CD4-positive, alpha-beta T cell treated with Interleukin-6 for 4 hours (primary cell): ENCODE measurements at regions not wholly inside any gene's neighbourhood (a gene's known extent, or its start where the extent isn't known, plus 50 kb on each side); places are given as distances from the start of the nearest gene placed in this dataset.
"Not testable (repeated sequence)": the region's sequence is repeated elsewhere in the genome, so short reads cannot be mapped to it uniquely, and the experiment has no call there.

Experiments
- DNase-seq: peaks from one replicate; pipeline ENCODE4 v3.0.0-alpha.2; 2020; ENCODE audit warnings: mixed read lengths

DNA sequence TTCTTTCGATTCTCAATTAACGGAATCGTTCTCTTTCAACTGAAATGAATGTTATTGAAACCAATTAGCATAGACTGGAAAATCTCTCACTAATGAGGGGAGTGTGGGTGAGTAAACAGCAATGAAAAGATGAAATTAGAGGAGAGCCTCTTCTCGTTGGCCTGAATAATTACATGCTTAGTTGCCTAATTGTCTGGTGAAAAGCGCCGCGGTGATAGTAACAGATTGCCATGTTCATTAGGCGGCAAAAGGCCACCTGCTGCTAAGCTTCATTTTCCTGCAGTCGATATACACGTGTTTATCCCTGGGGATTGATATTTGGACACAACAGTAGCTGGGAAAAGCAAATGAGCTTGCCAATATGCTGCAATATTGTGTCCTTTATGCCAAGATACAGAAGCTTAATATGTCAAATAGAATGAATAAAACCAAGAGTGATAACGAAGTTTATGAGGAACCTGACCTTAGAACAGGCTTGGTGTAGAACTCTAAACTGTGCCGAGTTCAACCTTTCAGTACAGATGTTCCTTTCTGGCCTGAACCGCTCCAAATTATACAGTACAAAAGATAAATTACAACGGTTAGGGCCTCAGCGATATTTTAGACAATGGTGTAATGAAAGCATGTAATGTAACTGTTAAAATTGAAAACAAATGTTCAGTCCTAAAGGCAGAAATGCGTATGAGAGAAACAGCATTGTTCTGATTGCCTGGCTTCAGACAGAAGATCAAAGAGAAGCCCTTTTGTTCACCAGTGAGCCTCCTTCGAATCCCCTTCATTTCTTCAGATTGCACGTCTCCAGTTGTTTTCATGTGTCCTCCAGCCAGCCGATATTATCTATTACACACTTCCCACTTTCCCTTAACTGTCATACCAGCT, 185.2 kb downstream of the SHOX2 start:
- no peak for DNase-seq

- DNase-seq = no peak
Observed at GRCh38 chr3:157919319-157919887, 186.8 kb downstream of the SHOX2 start.

DNA sequence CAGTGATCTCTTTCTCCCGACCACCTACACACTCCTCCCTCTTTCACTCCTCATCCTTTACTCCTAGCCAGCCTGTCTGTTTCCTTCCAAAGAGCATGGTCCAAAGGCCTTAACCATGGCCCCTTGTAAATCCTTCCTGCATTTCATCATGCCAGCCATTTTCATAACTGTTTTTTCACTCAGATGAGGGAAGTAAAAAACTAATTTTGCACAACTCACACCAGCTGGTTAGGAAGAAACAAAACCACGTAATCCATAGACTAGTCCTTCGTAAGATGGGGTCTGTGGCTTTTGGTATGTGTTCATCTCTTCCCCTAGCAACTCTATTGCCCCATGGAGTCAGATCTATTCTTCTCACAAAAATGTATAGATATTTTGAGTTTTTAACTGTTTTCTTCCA, 187.8 kb downstream of the SHOX2 start:
- no peak for DNase-seq

- DNase-seq = no peak
Observed at GRCh38 chr3:157916672-157917071, 189.5 kb downstream of the SHOX2 start.

DNA sequence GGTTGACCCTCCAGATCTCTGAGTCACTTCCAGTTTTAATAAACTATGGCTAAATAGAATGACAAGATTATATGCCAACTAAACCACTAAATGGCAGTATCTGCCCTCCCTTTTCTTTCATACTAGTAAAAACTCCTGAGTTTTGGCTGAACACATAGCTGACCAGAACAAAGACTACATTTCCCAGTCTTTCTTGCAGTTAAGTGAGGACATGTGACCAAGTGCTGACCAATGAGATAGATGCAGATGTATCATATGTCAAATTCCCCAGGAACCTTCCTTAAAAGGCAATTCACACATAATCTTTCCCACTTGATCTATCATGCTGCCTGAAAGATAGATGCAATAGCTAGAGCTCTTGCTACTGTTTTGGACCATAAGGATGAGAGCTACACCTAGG, 191.3 kb downstream of the SHOX2 start:
- no peak for DNase-seq

DNA sequence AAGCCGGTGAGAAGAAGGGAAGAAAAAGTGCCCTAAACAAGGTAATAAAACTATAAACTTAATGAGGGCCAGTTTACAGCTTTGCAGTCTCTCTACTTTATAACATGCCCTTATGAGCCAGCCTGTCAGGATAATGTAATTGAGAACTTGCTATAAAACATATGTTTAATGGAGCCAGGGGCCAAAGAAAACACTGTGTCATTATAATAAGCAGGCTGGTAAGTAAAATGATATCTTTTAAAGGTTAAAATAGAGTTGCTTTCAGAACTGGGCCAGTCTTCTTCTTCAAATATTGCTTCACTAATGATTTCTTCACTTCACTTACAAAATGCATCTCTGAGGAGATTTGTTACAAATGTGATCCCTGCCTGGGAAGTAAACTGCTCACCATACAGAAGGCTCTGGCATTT, 192.5 kb downstream of the SHOX2 start:
- no peak for DNase-seq

GRCh38 chr3:157912514-157913451, 193.4 kb downstream of the SHOX2 start:
- DNase-seq = no peak

DNA sequence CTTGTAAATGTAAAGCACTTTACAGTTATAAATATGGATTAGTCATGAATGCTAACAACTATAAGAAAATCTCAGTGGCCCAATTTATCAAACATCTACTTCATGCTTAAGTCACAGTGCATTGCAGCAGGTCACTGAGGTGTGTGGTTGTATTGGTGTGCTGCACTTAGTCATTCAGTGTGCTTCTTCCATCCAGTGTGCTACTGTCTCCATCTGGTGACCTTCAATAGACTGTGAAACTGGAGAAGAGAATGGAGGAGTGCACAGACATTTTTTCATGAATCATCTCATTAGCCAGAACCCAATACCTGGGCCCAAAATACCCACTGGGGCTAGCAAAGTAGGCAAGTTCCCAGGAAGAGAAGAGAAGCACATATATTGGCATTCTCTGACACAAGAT, 199.6 kb downstream of the SHOX2 start:
- DNase-seq = no peak

- no peak for DNase-seq
Observed at GRCh38 chr3:157905885-157906284, 200.3 kb downstream of the SHOX2 start.

DNA sequence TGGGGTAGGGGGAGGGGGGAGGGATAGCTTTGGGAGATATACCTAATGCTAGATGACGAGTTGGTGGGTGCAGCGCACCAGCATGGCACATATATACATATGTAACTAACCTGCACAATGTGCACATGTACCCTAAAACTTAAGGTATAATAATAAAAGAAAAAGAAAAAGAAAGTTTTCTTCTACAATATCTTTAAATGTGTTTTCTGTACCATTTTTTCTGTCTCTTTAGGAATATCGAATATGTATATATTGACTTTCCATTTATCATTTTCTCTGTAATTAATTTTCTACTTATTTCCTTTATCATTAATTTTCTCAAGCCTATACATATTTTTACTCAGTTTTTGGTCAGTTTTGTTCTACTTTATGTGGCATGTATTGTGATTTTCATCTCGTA, 203.5 kb downstream of the SHOX2 start:
- DNase-seq = not testable (repeated sequence)

- no peak for DNase-seq
Observed at GRCh38 chr3:157888040-157888439, 218.2 kb downstream of the SHOX2 start.

DNA sequence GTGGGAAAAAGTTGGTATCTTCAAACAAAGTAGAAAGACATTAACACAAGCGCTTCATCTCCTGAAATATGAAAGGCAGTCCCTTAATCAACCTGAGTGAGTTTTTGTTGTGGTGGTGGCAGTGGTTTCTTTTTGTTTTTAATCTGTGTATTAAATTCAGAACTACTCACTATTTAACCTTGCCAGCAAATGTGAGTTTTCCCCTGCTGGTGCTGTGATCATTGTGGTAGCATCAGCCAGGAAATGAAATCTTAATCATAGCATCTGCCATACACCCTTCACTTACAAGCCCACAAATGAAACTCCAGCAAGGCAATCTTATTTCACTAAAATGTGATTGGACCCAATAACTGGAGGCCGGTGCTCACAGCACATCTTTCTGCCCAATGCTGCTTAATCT, 229.7 kb downstream of the SHOX2 start:
- no peak for DNase-seq

- no peak for DNase-seq
Observed at GRCh38 chr3:157872902-157873301, 233.3 kb downstream of the SHOX2 start.

GRCh38 chr3:157871838-157872460, 234.3 kb downstream of the SHOX2 start:
- no peak for DNase-seq

- DNase-seq = no peak
Observed at GRCh38 chr3:157871248-157871647, 235.0 kb downstream of the SHOX2 start.

GRCh38 chr3:157868946-157869345, 237.3 kb downstream of the SHOX2 start:
- no peak for DNase-seq

DNA sequence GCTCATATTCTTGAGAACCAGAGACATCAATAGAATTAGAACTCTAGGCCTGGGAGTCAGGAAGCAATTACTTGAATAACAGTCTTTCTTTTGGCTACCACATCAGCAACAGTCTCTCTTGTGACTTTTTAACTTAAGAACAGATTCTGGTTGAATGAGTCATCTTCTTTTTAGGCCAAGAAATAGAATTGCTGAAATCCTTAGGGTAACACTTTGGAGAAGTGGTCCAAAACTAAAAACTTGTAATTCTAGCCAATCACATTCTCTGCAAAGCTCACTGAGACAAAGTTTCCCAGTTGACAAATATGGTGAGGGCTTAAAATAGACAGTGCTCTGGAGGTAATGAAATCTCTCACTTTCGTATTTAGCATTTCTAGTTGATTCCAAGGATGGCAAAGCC, 238.0 kb downstream of the SHOX2 start:
- DNase-seq = no peak

- DNase-seq = peak; percentile 9
Observed at GRCh38 chr3:157865352-157866000, 240.7 kb downstream of the SHOX2 start.

GRCh38 chr3:157861076-157861765, 245.0 kb downstream of the SHOX2 start:
- DNase-seq = no peak

- no peak for DNase-seq
Observed at GRCh38 chr3:157859541-157859940, 246.7 kb downstream of the SHOX2 start.

DNA sequence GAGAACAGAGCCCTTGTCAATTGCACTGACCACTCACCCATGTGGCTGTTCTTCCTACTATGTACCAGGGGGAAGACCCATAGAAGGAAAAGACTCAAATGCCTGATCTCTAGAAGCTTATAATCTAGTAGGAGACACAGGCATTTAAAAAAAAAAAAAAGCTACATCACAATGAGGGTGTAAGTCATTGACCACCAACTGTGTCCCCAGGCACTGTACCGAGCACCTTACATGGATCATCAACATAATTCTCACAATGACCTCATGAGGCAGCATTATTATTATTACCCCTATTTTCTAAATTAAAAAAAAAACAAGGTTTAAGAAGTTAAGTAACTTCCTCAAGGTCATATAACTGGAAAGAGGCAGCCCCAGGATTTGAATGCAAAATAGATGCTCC, 247.4 kb downstream of the SHOX2 start:
- no peak for DNase-seq

- no peak for DNase-seq
Observed at GRCh38 chr3:157857440-157857839, 248.8 kb downstream of the SHOX2 start.
